ENCODE measurements at regions not wholly inside any gene's neighbourhood (a gene's known extent, or its start where the extent isn't known, plus 50 kb on each side); places are given as distances from the start of the nearest gene placed in this dataset.

DNA sequence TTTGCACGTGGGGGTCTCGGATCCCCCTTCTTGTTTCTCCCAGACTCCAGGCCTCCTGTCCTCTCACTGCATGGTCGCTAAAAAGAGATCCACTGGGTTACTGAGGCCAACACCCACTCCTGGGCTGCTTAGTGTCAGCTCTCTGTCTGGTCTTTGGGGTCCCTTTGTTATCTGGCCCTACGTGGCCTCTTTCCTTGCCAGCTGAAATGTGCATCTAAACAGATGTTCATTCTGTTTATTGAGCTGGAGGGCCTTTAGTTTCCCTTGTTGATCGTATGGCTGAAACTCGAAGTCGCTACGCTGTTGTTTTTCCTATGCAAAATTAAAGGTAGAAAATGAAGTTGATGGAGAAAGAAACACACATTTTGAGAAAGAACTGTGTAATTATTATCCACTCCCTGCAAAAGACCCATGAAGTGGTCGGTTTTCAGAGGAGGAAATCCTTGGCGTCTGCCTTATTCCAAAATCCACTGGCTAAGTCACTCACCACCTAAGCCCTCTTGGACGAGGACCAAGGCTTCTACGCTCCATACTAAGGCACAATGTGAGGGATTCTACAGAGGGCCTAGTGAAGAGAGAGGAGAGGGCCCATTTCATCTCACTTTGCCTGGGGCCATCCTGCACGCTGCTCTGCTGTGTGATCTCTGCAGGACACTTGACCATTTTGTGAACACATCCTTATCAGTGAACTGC is 105.3 kb downstream of the GLI2 start:
- ChIA-PET CTCF (no interaction called here), POLR2A (no interaction called here)
- no peak for DNase-seq (ENCODE audit: extremely low spot score)
- TF ChIP-seq, protein P1, sequence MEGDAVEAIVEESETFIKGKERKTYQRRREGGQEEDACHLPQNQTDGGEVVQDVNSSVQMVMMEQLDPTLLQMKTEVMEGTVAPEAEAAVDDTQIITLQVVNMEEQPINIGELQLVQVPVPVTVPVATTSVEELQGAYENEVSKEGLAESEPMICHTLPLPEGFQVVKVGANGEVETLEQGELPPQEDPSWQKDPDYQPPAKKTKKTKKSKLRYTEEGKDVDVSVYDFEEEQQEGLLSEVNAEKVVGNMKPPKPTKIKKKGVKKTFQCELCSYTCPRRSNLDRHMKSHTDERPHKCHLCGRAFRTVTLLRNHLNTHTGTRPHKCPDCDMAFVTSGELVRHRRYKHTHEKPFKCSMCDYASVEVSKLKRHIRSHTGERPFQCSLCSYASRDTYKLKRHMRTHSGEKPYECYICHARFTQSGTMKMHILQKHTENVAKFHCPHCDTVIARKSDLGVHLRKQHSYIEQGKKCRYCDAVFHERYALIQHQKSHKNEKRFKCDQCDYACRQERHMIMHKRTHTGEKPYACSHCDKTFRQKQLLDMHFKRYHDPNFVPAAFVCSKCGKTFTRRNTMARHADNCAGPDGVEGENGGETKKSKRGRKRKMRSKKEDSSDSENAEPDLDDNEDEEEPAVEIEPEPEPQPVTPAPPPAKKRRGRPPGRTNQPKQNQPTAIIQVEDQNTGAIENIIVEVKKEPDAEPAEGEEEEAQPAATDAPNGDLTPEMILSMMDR (IDR thresholded peaks at IDR 0.05; ENCODE audit: control extremely low read depth, extremely low read depth, low read depth, missing control alignments): no peak

DNA sequence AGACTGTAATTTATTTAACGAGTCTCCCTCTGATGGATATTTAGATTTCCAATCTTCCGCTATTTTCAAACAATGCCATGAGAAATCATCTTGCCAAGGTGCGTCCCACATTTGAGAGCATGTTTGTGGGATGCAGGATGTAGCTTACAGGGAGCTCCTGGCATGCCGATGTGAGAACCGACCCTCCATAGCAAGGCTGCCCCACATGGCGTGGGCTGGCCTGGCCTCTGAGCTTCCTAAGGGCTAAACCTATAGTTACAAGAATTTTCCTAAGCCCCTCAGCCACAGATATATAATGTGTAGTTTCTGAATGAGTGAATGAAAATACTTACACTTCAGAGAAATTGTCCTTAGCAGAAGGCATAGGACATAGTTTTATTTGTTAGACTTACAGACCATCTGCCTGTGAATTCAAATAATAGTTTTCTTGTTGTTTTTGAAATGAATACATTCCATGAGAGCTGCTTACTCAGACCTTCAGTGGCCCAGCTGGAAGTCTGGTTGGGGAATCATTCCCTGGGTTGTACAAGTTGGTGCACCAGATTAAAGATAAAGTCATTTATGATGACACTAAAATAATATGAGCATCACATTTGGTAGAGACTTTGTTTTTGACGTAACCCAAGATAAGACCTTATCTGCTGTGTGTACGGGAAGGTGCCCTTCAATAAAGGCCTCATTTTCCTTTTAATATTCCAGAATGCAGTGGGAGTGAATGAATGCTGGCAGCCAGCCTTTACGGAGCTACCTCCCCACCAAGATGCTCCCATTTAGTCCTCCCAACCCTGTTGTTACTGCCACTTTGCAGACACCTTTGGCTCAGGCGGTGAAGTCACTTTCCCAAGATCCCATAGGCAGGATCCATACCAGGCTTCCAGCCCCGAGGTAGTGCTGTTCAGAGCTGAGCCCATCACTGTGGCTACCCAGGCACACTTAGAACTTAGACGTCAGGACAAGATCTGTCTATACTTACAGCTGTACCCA is 107.1 kb downstream of the GLI2 start:
- POLR2A ChIA-PET: no interaction called here

DNA sequence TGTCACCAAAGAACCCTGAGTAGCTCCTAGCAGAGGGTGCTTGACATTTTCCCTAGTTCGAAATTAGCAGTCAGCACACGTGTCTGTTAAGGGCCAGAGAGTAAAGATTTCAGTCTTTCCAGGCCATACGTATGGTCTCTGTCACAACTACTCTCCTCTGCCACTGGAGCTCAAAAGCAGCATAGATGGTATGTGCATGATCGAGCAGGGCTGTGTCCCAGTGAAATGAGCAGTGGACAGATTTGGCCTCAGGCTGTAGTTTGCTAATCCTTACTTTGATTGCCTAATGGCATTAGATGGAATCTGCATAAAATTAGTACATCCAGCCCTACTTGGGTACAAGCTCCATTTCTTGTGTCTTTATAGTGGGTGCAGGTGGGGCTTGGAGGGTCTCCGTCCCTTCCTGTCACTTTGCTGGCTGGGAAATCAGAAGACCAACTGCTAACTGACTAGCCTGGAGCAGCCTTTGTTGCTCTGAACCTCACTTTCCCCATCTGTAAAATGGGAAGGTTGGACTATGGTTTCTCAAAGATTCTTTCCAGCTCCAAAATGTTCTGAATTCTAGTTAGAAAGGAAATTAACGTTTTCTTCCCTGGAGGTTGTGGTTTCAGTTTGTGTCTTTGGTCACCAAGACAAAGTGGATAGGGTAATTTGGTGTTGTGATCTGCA is 108.5 kb downstream of the GLI2 start:
- ChIA-PET POLR2A (no interaction called here), CTCF (no interaction called here)
- TF ChIP-seq, protein P1 (IDR thresholded peaks at IDR 0.05; ENCODE audit: control extremely low read depth, extremely low read depth, low read depth, missing control alignments): no peak
- DNase-seq (ENCODE audit: extremely low spot score): no peak

More for the DNA sequence above, 107.1 kb downstream of the GLI2 start:
- TF ChIP-seq, protein P1 (IDR thresholded peaks at IDR 0.05; ENCODE audit: control extremely low read depth, extremely low read depth, low read depth, missing control alignments): no peak
- no peak for DNase-seq (ENCODE audit: extremely low spot score)
- CTCF ChIA-PET: no interaction called here

DNA sequence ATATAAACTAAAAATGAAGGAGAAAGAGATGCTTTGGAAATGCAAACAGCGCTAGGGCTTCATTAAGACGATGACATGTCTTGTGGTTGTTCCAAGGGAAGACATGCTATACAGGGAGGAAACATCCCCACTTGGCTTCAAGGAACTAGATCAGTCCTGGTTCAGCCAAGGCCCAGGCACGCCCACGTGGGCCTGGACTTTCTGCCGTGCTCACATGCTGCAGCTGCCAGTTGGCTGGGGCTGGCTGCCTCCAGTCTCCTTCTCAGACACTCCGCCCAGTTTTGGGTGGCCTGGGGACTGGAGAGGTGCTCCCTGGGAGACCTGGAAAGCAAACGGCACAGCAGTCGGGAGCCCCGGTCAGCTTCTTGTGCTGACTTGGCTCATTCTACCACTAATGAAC is 109.6 kb downstream of the GLI2 start:
- CTCF ChIA-PET: no interaction called here
- TF ChIP-seq, protein P1 (IDR thresholded peaks at IDR 0.05; ENCODE audit: control extremely low read depth, extremely low read depth, low read depth, missing control alignments): no peak
- DNase-seq (ENCODE audit: extremely low spot score): no peak
- POLR2A ChIA-PET: no interaction called here

DNA sequence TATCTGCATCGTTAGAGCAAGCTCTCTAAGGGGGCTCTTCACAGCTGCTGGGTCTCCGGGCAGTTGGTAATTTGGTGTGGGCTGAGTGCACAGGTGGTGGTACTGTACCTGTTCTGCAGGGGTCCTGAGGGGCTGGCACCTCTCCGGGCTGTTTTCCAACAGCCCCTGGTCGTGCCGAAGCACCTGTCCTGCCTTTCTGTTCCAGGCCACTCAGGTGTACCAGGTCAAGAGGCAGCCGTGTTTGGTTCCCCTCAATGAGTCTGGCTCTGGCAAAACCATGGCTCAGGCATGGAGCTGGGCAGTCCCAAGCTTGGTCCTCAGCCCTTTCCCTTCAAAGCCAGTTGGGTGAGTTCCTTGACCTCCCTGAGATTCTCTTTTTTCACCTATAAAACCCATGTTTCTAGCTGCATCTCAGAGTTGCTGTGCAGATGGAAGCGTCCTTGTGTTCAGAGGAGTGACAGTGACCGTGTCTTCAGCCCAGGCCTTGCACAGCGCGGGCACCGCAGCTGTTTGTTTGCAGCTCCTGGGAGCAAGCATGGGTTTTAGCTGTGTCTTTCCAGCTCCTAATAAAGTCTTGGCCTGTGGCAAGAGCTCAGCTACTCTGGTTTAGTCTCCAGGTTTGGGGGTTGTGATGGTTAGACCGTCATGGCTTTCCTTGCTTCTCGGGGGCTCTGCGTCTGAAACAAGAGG is 110.9 kb downstream of the GLI2 start:
- no peak for DNase-seq (ENCODE audit: extremely low spot score)
- CTCF ChIA-PET: interaction anchor here (1.2 kb wide), 1 partner anchor 10 kb away, joined by 5 read pairs; no protein-coding TSS in a partner anchor
- TF ChIP-seq, protein P1 (IDR thresholded peaks at IDR 0.05; ENCODE audit: control extremely low read depth, extremely low read depth, low read depth, missing control alignments): no peak
- POLR2A ChIA-PET: no interaction called here
